Thymus (tissue), 11 donors: ENCODE measurements at regions not wholly inside any gene's neighbourhood (a gene's known extent, or its start where the extent isn't known, plus 50 kb on each side); places are given as distances from the start of the nearest gene placed in this dataset.
A peak's percentile ranks its signal among the peaks of the same experiment; 100 is the strongest.

Experiments used
- DNase-seq, 9 donors: peaks; one replicate each; pipeline ENCODE4 v3.0.0-alpha.2; 2013; ENCODE audit warnings: low spot score in 9 of 9, low read depth in 6 of 9, missing footprints in 1 of 9
- H3K27ac ChIP-seq, 2 donors: one replicate each; pipeline ENCODE4 v1.5.1; 2013; ENCODE audit warnings: control low read depth in 1 of 2, low read depth in 1 of 2, low read length in 1 of 2, mild to moderate bottlenecking in 1 of 2, moderate library complexity in 1 of 2
- H3K27me3 ChIP-seq, 2 donors: one replicate each; pipeline ENCODE4 v1.5.1; 2013; ENCODE audit warnings: low read length in 1 of 2; ENCODE audit not compliant: control insufficient read depth in 2 of 2, insufficient read depth in 1 of 2
- H3K36me3 ChIP-seq, 2 donors: one replicate each; pipeline ENCODE4 v1.5.1; 2013; ENCODE audit warnings: low read length in 1 of 2, mild to moderate bottlenecking in 1 of 2, moderate library complexity in 1 of 2; ENCODE audit not compliant: control insufficient read depth in 2 of 2, insufficient read depth in 2 of 2
- H3K4me1 ChIP-seq, 2 donors: one replicate each; pipeline ENCODE4 v1.5.1; 2013; ENCODE audit warnings: low read length in 2 of 2; ENCODE audit not compliant: control insufficient read depth in 2 of 2, insufficient read depth in 2 of 2
- H3K4me3 ChIP-seq, 2 donors: one replicate each; pipeline ENCODE4 v1.5.1; 2013; ENCODE audit warnings: low read length in 2 of 2, control low read depth in 1 of 2, mild to moderate bottlenecking in 1 of 2
- H3K9me3 ChIP-seq, 2 donors: one replicate each; pipeline ENCODE4 v1.5.1; 2013; ENCODE audit warnings: low read length in 1 of 2, mild to moderate bottlenecking in 1 of 2; ENCODE audit not compliant: control insufficient read depth in 2 of 2, insufficient read depth in 1 of 2
- WGBS: extraction: QIAGEN DNeasy Blood & Tissue Kit; methylation state at CpG from one replicate; pipeline ENCODE4 v1.1.7; 2013; 5-methylcytosine and 5-hydroxymethylcytosine counted together
- donor health status: healthy.

- WGBS = 83% methylated on average over 1 of the region's 1 CpG
- H3K9me3 ChIP-seq = no peaks in the 10 kb centered on the region
- no peak overlapping the region for H3K4me3 ChIP-seq
- H3K27ac ChIP-seq = no peak overlapping the region
- H3K36me3 ChIP-seq = no peaks in the 10 kb centered on the region
- no peaks in the 10 kb centered on the region for H3K27me3 ChIP-seq
- H3K4me1 ChIP-seq = no peaks in the 10 kb centered on the region
- DNase-seq = no peak
Measured at GRCh38 chr12:75728826-75729225, 217.4 kb upstream of the KRR1 start.

GRCh38 chr12:75727577-75727976 lies 216.2 kb upstream of the KRR1 start:
- Histone ChIP-seq H3K4me1 (no peaks in the 10 kb centered on the region), H3K9me3 (no peaks in the 10 kb centered on the region), H3K36me3 (no peaks in the 10 kb centered on the region), H3K27me3 (no peaks in the 10 kb centered on the region), H3K4me3 (no peak overlapping the region), H3K27ac (no peak overlapping the region)
- 90% methylated on average over 2 of the region's 2 CpGs for WGBS
- no peak for DNase-seq

DNA sequence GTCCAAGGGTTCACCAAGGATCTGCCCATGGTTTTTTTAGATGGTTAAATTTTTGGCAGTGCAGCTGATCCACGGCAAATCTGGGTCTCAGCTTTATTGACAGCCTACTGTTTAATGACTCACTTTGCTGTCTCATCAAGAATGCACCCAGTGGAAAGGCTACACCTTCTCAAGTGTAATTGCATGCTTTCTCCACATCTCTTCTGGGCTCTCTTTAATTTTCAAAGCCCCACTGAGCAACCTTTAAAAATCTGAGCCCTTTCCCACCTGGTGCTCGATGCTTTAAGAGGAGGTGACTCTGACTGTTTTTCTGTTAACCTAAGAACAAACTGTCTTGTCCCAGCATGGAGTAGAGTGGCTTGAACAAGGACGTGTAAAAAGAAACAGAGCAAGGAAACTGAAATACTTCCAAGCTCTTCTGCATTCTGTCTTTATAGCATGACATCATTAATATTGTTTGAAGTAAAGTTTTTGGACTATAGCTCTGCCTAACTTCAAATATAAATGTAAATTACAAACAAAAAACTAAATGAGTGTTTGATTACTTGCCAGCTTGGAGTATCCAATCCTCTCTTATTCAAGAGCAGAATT lies 214.2 kb upstream of the KRR1 start:
- Histone ChIP-seq H3K36me3 (no peaks in the 10 kb centered on the region), H3K9me3 (no peaks in the 10 kb centered on the region), H3K4me3 (no peak overlapping the region), H3K4me1 (no peaks in the 10 kb centered on the region), H3K27ac (no peak overlapping the region), H3K27me3 (no peaks in the 10 kb centered on the region)
- 86% methylated on average over 3 of the region's 3 CpGs for WGBS
- DNase-seq = no peak

- no peak overlapping the region for H3K4me3 ChIP-seq
- no peaks in the 10 kb centered on the region for H3K27me3 ChIP-seq
- H3K4me1 ChIP-seq = no peaks in the 10 kb centered on the region
- no peaks in the 10 kb centered on the region for H3K36me3 ChIP-seq
- no peaks in the 10 kb centered on the region for H3K9me3 ChIP-seq
- no peak for DNase-seq
- H3K27ac ChIP-seq = no peak overlapping the region
- WGBS = 85% methylated on average over 5 of the region's 5 CpGs
Measured at GRCh38 chr12:75724928-75725312, 213.5 kb upstream of the KRR1 start.

DNA sequence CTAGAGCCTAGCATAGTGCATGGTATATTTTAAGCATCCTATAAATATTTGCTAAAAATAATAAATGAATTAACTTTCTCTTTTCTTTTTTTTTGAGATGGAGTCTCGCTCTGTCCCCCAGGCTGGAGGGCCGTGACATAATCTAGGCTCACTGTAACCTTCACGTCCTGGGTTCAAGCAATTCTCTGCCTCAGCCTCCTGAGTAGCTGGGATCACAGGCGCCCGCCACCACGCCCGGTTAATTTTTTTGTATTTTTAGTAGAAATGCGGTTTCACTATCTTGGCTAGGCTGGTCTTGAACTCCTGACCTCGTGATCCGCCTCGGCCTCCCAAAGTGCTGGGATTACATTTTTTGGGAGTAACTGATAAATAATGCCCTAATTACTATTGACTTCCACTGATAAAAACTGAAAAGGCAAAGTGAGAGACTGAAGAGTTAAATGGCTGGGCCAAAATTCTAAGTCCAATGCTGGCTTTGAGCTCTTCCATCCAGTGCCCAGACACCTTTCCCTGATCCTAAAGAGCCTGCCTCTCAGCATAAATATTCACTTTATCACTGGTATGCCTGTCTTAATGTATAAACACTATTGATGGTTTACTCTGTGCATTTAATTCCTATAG lies 213.0 kb upstream of the KRR1 start:
- Histone ChIP-seq H3K9me3 (no peaks in the 10 kb centered on the region), H3K36me3 (no peaks in the 10 kb centered on the region), H3K4me1 (no peaks in the 10 kb centered on the region), H3K4me3 (no peak overlapping the region), H3K27me3 (no peaks in the 10 kb centered on the region), H3K27ac (no peak overlapping the region)
- no peak for DNase-seq
- 97% methylated on average over 11 of the region's 11 CpGs for WGBS

DNA sequence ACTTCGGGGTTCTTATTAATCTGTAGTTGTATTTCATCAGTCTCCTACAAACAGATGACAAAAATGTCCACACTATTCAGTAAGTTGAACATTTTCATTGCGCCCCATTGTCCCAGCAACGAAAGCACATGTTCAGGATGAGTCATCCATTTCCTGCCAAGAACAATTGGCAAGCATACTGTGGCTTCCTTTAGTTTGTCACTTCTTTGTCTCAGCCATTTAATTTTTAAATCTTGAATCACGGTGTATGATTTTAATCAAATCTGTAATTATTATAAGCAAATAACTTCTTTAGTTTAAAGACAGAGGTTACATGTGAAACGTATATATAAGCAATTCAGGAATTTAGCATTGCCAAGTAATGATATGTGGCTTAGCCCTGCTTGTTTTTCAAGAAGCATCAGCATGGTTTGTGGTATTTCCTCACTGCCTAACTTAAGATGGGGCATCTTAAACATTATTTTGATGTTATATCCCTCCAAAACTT lies 211.3 kb upstream of the KRR1 start:
- Histone ChIP-seq H3K36me3 (no peaks in the 10 kb centered on the region), H3K27me3 (no peaks in the 10 kb centered on the region), H3K4me3 (no peak overlapping the region), H3K9me3 (no peaks in the 10 kb centered on the region), H3K4me1 (no peaks in the 10 kb centered on the region), H3K27ac (peak overlapping the region in 1 of 2 donors; percentile 14)
- peak in 1 of 9 donors; percentile 54 for DNase-seq
- 27% methylated on average over 5 of the region's 5 CpGs for WGBS

DNA sequence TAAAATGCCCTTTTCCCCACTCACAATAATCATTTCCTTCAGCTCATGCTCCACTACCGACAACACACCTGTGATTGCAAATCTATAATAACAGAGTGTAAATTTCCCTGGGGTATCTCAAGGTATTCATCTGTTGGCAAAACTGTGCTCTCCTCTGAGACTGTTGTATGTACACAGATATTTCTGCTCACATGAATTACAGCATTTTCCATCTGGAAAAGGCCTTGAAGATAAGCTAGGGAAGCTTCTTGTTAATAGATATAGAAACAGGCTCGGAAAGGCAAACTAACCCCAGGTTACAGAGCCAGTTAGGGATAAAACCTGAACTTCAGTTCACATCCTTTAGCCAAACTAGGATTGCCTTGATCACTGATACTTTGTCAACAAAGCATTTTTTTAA lies 210.4 kb upstream of the KRR1 start:
- H3K4me1 ChIP-seq = no peaks in the 10 kb centered on the region
- DNase-seq = no peak
- 91% methylated on average over 2 of the region's 2 CpGs for WGBS
- no peaks in the 10 kb centered on the region for H3K27me3 ChIP-seq
- H3K9me3 ChIP-seq = no peaks in the 10 kb centered on the region
- no peaks in the 10 kb centered on the region for H3K36me3 ChIP-seq
- H3K27ac ChIP-seq = peak overlapping the region in 1 of 2 donors; percentile 5
- no peak overlapping the region for H3K4me3 ChIP-seq

DNA sequence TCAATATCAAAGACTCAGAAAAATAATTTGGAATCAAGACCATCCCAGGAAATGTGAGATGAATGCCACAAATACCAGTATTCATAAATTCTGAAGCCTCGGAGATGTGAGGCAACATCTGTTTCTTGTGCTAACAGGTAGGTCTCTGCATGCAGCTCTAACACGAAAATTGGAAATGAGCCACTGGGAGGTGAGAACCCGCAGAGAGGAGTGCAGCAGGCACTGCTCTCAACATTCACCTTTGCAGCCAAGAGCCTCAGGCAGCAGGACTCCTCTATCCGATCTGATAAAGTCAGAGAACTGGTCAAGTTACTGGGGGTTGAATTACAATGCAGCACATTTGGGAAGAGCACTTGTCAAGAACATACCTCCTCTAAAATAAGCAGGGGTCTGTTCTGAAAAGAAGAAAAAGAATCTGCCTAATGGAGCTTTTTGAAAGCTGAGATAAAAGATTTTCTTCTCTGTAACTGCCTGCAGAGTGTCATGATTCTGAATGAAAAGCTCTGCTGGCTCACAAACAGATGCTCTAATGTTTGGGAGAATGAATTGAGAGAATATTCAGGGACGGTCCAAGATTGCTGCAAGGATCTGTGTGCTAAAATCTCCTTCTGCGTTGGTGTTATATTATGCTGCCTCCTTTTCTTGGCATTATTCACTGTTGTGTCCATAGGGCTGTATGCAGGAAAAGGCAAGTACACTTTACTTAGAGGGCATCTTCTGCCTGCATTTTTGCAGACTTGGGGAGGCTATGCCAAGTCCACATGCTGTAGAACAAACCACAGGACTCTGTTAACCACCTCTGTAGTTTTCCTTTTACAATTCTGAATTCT lies 209.6 kb upstream of the KRR1 start:
- Histone ChIP-seq H3K27ac (peak overlapping the region in 1 of 2 donors; percentile 32), H3K36me3 (no peaks in the 10 kb centered on the region), H3K4me1 (no peaks in the 10 kb centered on the region), H3K27me3 (no peaks in the 10 kb centered on the region), H3K9me3 (no peaks in the 10 kb centered on the region), H3K4me3 (no peak overlapping the region)
- DNase-seq = peak in 1 of 9 donors; percentile 26
- 78% methylated on average over 6 of the region's 6 CpGs for WGBS

GRCh38 chr12:75717902-75718301 lies 206.5 kb upstream of the KRR1 start:
- Histone ChIP-seq H3K36me3 (no peaks in the 10 kb centered on the region), H3K4me1 (no peaks in the 10 kb centered on the region), H3K27me3 (no peaks in the 10 kb centered on the region), H3K27ac (no peak overlapping the region), H3K9me3 (no peaks in the 10 kb centered on the region), H3K4me3 (no peak overlapping the region)
- DNase-seq = no peak
